HG02970 (cell line): ENCODE measurements at regions not wholly inside any gene's neighbourhood (a gene's known extent, or its start where the extent isn't known, plus 50 kb on each side); places are given as distances from the start of the nearest gene placed in this dataset.
"Not testable (repeated sequence)": the region's sequence is repeated elsewhere in the genome, so short reads cannot be mapped to it uniquely, and the experiment has no call there.

Experiments
- ATAC-seq: cut with Tn5 transposase; IDR thresholded peaks from one replicate; pipeline ENCODE4 v1.9.1; 2021; ENCODE audit warnings: mild to moderate bottlenecking, moderate library complexity, moderate number of reproducible peaks; ENCODE audit not compliant: unreplicated experiment, low FRiP score

- no peak for ATAC-seq
These were observed 1384.3 kb upstream of the PCDH20 start for GRCh38 chr13:62799931-62800436.

GRCh38 chr13:62799038-62799535 lies 1383.4 kb upstream of the PCDH20 start:
- no peak for ATAC-seq

DNA sequence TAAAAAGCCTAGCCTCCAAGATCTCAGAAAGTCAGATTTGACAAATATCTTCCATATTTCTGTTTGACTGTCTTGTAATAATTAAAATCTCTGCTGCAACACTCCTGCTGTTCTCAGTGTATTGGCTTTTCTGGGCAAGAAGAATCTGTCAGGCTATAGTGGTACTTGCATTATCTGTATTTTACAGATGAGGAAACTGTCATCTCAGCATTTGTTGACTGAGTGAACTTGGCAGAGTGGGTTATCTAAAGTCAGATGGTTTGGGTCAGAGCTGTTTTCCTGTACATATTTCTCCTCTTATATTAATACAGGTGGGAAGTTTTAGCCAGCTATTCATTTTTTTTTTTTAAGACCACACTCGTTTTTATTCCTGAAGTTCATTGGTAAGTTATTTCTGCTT lies 1378.2 kb upstream of the PCDH20 start:
- no peak for ATAC-seq

DNA sequence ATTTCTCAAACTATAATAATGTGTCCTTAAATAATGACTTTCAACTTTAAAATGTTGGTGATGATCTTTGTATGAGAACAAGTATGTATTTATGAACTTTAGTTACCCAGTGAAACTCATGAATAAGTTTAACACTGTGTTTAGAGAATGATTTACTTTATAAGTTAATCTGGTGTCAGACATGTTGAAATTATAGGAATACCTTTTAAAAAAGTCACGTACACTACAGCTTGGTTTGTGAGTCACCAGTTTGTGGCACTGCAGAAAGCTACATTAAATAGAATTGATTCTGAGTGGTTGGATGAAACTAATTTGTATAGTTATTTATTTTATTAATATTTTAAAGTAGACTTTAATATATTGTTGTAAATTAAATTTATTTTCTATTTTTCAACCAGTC lies 1366.2 kb upstream of the PCDH20 start:
- ATAC-seq = no peak

GRCh38 chr13:62779161-62779560 lies 1363.5 kb upstream of the PCDH20 start:
- ATAC-seq = no peak

DNA sequence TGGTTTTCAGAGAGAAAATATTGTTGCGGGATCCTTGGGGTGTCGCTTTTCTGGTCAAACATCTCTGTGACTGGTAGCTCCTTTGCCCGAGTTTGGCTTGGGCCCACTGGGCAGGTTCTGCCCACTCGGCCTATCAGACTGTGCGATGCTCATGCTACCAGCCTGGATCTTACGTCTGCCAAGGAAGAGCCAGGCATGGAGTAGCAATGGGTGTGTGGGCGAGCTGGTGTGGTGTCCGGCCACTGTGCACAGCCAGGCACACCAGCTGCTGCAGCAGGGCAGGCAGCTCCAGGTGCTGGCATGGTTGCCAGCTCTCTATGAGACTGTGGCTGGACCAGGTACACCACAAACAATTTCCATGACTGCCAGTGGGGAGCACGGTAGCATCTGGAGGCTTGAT lies 1351.8 kb upstream of the PCDH20 start:
- ATAC-seq = no peak

GRCh38 chr13:62760724-62761123 lies 1345.1 kb upstream of the PCDH20 start:
- no peak for ATAC-seq

GRCh38 chr13:62747629-62748028 lies 1332.0 kb upstream of the PCDH20 start:
- no peak for ATAC-seq

GRCh38 chr13:62747152-62747551 lies 1331.5 kb upstream of the PCDH20 start:
- no peak for ATAC-seq

GRCh38 chr13:62729746-62730145 lies 1314.1 kb upstream of the PCDH20 start:
- not testable (repeated sequence) for ATAC-seq

- no peak for ATAC-seq
These were observed 1306.2 kb upstream of the PCDH20 start for GRCh38 chr13:62721893-62722292.

GRCh38 chr13:62711948-62712347 lies 1296.3 kb upstream of the PCDH20 start:
- not testable (repeated sequence) for ATAC-seq

GRCh38 chr13:62710787-62711186 lies 1295.1 kb upstream of the PCDH20 start:
- ATAC-seq = no peak

DNA sequence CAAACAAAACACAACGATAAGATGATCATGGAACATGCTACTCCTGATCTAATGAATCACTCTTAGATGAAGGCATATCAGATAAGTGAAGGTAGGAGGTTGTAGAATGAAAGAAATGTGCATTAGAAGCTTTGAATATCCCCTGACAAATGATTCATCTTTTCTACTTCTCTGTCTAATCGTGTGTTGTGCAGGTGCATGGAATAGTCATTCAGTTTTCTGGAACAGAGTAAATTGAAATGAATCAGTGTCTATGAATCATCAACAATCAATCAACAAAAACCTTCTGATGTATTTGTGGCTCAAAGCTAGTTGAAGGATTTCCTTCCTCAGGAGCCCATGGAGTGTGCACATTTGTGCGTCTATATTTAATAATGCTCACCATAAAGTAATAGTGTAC lies 1290.4 kb upstream of the PCDH20 start:
- no peak for ATAC-seq

- ATAC-seq = no peak
These were observed 1289.2 kb upstream of the PCDH20 start for GRCh38 chr13:62704875-62705274.

DNA sequence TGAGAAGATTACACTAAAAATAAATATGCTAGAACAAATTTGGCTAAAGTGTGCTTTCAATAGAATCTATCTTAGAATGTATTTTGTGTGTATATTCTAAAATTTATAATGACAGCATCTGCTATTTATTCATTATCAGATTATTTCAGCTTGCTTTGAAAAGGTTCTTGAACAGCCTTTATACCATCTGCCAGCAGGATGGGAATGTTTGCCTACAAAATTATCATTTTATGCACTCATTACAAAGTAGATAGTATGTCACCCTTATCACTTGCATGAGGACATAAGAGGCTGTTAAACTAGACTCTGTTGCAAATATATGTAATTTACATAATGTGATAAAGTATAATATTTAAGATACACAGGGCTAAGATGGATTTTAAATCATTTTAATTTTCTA lies 1286.9 kb upstream of the PCDH20 start:
- no peak for ATAC-seq

DNA sequence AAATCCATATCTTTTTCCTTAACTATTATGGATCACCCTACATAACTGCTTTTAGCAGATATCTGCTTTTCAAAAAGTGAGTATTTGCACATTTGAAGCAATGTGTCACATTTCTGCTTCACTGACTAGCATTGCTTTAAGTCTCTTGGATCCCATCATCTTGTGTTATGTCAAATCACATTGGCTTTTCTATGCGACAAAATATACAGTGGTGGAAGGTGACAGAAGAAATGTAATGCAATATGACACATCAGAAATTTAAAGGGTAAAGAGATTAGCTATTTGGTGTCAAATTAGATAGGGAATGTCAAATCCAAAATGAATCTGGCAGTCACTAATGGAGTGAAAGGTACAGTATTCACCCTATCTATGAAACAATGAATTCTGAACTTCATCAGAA lies 1282.1 kb upstream of the PCDH20 start:
- no peak for ATAC-seq

- no peak for ATAC-seq
These were observed 1280.8 kb upstream of the PCDH20 start for GRCh38 chr13:62696490-62696889.

DNA sequence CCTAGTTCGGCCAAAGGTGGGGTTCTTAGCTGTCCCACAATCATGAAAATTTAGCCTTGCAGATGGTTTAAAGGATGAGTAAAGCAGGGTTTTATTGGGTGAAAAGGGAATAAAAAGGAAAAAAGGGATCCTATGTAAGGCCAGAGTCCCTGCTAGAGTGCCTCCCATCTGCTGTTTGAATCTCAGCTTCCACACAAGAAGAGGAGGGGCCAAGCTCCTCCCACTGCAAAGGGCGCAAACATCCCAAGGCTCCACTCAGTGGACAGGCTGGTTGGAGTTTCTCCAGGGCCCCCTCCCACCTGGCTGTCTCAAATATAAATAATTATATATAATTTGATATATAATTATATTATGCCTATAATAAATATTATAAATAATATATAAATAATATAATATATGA lies 1272.1 kb upstream of the PCDH20 start:
- no peak for ATAC-seq

DNA sequence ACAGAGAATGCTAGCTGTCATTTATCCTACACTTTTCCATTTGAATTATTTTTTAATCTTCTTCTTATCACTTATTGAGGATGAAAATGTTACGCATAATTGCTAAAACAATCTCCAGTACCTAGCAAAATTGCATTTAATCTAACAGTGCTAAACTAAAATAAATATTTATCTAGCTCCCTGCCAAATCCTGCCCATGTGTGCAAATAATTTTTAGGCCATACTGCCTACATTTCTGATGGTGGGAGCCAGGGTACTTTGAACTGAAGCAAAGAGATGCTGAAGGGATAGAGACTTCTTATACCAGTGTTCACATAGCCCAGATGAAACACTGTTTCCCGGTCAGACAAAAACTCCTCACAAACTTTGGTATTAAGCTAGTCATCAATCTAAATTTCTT lies 1268.7 kb upstream of the PCDH20 start:
- ATAC-seq = no peak

- no peak for ATAC-seq
These were observed 1267.1 kb upstream of the PCDH20 start for GRCh38 chr13:62682788-62683187.

GRCh38 chr13:62678039-62678438 lies 1262.4 kb upstream of the PCDH20 start:
- ATAC-seq = no peak

GRCh38 chr13:62663767-62664166 lies 1248.1 kb upstream of the PCDH20 start:
- ATAC-seq = no peak
